ENCODE measurements at regions not wholly inside any gene's neighbourhood (a gene's known extent, or its start where the extent isn't known, plus 50 kb on each side); places are given as distances from the start of the nearest gene placed in this dataset.

- no peak for TF ChIP-seq TOX (CRISPR knock-in tag; IDR thresholded peaks at IDR 0.05; ENCODE audit: borderline replicate concordance)
- TF ChIP-seq, protein P1, sequence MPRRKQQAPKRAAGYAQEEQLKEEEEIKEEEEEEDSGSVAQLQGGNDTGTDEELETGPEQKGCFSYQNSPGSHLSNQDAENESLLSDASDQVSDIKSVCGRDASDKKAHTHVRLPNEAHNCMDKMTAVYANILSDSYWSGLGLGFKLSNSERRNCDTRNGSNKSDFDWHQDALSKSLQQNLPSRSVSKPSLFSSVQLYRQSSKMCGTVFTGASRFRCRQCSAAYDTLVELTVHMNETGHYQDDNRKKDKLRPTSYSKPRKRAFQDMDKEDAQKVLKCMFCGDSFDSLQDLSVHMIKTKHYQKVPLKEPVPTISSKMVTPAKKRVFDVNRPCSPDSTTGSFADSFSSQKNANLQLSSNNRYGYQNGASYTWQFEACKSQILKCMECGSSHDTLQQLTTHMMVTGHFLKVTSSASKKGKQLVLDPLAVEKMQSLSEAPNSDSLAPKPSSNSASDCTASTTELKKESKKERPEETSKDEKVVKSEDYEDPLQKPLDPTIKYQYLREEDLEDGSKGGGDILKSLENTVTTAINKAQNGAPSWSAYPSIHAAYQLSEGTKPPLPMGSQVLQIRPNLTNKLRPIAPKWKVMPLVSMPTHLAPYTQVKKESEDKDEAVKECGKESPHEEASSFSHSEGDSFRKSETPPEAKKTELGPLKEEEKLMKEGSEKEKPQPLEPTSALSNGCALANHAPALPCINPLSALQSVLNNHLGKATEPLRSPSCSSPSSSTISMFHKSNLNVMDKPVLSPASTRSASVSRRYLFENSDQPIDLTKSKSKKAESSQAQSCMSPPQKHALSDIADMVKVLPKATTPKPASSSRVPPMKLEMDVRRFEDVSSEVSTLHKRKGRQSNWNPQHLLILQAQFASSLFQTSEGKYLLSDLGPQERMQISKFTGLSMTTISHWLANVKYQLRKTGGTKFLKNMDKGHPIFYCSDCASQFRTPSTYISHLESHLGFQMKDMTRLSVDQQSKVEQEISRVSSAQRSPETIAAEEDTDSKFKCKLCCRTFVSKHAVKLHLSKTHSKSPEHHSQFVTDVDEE (CRISPR knock-in tag; IDR thresholded peaks at IDR 0.05): no peak
- TF ChIP-seq, protein P2, sequence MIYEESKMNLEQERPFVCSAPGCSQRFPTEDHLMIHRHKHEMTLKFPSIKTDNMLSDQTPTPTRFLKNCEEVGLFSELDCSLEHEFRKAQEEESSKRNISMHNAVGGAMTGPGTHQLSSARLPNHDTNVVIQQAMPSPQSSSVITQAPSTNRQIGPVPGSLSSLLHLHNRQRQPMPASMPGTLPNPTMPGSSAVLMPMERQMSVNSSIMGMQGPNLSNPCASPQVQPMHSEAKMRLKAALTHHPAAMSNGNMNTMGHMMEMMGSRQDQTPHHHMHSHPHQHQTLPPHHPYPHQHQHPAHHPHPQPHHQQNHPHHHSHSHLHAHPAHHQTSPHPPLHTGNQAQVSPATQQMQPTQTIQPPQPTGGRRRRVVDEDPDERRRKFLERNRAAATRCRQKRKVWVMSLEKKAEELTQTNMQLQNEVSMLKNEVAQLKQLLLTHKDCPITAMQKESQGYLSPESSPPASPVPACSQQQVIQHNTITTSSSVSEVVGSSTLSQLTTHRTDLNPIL (CRISPR knock-in tag; IDR thresholded peaks at IDR 0.05; ENCODE audit: low read depth): no peak
- no peak for TF ChIP-seq ARNTL (CRISPR knock-in tag; IDR thresholded peaks at IDR 0.05; ENCODE audit: borderline replicate concordance, low read depth)
- TF ChIP-seq, protein P3, sequence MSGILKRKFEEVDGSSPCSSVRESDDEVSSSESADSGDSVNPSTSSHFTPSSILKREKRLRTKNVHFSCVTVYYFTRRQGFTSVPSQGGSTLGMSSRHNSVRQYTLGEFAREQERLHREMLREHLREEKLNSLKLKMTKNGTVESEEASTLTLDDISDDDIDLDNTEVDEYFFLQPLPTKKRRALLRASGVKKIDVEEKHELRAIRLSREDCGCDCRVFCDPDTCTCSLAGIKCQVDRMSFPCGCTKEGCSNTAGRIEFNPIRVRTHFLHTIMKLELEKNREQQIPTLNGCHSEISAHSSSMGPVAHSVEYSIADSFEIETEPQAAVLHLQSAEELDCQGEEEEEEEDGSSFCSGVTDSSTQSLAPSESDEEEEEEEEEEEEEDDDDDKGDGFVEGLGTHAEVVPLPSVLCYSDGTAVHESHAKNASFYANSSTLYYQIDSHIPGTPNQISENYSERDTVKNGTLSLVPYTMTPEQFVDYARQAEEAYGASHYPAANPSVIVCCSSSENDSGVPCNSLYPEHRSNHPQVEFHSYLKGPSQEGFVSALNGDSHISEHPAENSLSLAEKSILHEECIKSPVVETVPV (CRISPR knock-in tag; IDR thresholded peaks at IDR 0.05): no peak
- no peak for TF ChIP-seq ZFP30 (CRISPR knock-in tag; IDR thresholded peaks at IDR 0.05)
- no peak for TF ChIP-seq RARB (CRISPR knock-in tag; IDR thresholded peaks at IDR 0.05)
- no peak for TF ChIP-seq ISL1 (CRISPR knock-in tag; IDR thresholded peaks at IDR 0.05)
- TF ChIP-seq, protein P4, sequence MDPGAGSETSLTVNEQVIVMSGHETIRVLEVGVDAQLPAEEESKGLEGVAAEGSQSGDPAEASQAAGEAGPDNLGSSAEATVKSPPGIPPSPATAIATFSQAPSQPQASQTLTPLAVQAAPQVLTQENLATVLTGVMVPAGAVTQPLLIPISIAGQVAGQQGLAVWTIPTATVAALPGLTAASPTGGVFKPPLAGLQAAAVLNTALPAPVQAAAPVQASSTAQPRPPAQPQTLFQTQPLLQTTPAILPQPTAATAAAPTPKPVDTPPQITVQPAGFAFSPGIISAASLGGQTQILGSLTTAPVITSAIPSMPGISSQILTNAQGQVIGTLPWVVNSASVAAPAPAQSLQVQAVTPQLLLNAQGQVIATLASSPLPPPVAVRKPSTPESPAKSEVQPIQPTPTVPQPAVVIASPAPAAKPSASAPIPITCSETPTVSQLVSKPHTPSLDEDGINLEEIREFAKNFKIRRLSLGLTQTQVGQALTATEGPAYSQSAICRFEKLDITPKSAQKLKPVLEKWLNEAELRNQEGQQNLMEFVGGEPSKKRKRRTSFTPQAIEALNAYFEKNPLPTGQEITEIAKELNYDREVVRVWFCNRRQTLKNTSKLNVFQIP (CRISPR knock-in tag; IDR thresholded peaks at IDR 0.05; ENCODE audit: borderline replicate concordance, low read depth): no peak
- TF ChIP-seq ZFP3 (CRISPR knock-in tag; IDR thresholded peaks at IDR 0.05): no peak
- TF ChIP-seq PPARA (CRISPR knock-in tag; IDR thresholded peaks at IDR 0.05; ENCODE audit: borderline replicate concordance): no peak
- no peak for TF ChIP-seq TCF4 (CRISPR knock-in tag; IDR thresholded peaks at IDR 0.05; ENCODE audit: borderline replicate concordance)
- no peak for TF ChIP-seq ESRRG (CRISPR knock-in tag; IDR thresholded peaks at IDR 0.05)
- TF ChIP-seq SNAI2 (CRISPR knock-in tag; IDR thresholded peaks at IDR 0.05): no peak
- no peak for TF ChIP-seq CSDC2 (CRISPR knock-in tag; IDR thresholded peaks at IDR 0.05)
- no peak for TF ChIP-seq ZNF8 (CRISPR knock-in tag; IDR thresholded peaks at IDR 0.05)
- no peak for TF ChIP-seq OSR1 (CRISPR knock-in tag; IDR thresholded peaks at IDR 0.05)
- TF ChIP-seq, protein P5, sequence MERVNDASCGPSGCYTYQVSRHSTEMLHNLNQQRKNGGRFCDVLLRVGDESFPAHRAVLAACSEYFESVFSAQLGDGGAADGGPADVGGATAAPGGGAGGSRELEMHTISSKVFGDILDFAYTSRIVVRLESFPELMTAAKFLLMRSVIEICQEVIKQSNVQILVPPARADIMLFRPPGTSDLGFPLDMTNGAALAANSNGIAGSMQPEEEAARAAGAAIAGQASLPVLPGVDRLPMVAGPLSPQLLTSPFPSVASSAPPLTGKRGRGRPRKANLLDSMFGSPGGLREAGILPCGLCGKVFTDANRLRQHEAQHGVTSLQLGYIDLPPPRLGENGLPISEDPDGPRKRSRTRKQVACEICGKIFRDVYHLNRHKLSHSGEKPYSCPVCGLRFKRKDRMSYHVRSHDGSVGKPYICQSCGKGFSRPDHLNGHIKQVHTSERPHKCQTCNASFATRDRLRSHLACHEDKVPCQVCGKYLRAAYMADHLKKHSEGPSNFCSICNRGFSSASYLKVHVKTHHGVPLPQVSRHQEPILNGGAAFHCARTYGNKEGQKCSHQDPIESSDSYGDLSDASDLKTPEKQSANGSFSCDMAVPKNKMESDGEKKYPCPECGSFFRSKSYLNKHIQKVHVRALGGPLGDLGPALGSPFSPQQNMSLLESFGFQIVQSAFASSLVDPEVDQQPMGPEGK (CRISPR knock-in tag; IDR thresholded peaks at IDR 0.05; ENCODE audit: borderline replicate concordance): no peak
- no peak for TF ChIP-seq BACH2 (CRISPR knock-in tag; IDR thresholded peaks at IDR 0.05; ENCODE audit: borderline replicate concordance)
- no peak for ATAC-seq
Measured at GRCh38 chr1:112772781-112773180, 57.6 kb upstream of the PPM1J start.

- ATAC-seq: no peak
- TF ChIP-seq TOX (CRISPR knock-in tag; IDR thresholded peaks at IDR 0.05; ENCODE audit: borderline replicate concordance): no peak
- no peak for TF ChIP-seq RARB (CRISPR knock-in tag; IDR thresholded peaks at IDR 0.05)
- TF ChIP-seq ZNF70 (CRISPR knock-in tag; IDR thresholded peaks at IDR 0.05): no peak
- TF ChIP-seq, protein P5 (CRISPR knock-in tag; IDR thresholded peaks at IDR 0.05; ENCODE audit: borderline replicate concordance): no peak
- TF ChIP-seq ZFP3 (CRISPR knock-in tag; IDR thresholded peaks at IDR 0.05): no peak
- TF ChIP-seq ESRRG (CRISPR knock-in tag; IDR thresholded peaks at IDR 0.05): no peak
- TF ChIP-seq, protein P1 (CRISPR knock-in tag; IDR thresholded peaks at IDR 0.05): no peak
Measured at GRCh38 chr1:112770724-112771123, 55.6 kb upstream of the PPM1J start.
